ENCODE measurements at regions not wholly inside any gene's neighbourhood (a gene's known extent, or its start where the extent isn't known, plus 50 kb on each side); places are given as distances from the start of the nearest gene placed in this dataset.

DNA sequence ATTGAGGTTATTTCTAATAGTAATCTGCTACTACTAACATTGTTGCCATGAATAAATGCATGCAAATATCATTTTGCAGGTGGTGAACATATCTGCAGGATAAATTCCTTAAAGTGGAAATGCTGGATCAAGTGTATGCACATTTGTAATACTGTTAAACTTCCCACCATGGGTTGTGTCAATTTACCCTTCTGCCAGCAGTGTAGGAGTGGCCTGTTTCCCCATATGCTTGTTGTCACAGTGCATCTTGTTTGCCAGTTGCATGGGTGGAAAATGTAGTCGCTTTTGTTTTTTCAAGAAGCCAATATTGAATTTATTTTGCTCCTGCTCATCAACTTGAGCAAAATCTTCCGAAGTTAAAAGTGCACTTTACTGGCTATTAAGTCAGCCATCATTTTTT lies 139.0 kb upstream of the ACKR3 start:
- H4K20me1 ChIP-seq (ENCODE audit: control insufficient read depth, insufficient read depth, low read length, poor library complexity, severe bottlenecking), result no peaks in the 10 kb centered on the region
- Mint-ChIP-seq H3K4me3 (no peak overlapping the region), H3K27ac (no peak overlapping the region), H3K4me1 (no peaks in the 10 kb centered on the region), H3K9me3 (ENCODE audit: insufficient read depth) (peaks cover 3% of the 10 kb centered on the region), H3K27me3 (peaks cover 15% of the 10 kb centered on the region)
- no peaks in the 10 kb centered on the region for H3K4me1 ChIP-seq (ENCODE audit: control insufficient read depth in 2 of 2, insufficient read depth in 2 of 2, low read length in 2 of 2)
- intact Hi-C loops (cut with micrococcal nuclease), result no loop called here
- H3K27ac ChIP-seq (ENCODE audit: low read length in 2 of 2), result no peak overlapping the region
- WGBS (ENCODE audit: insufficient coverage), result 94% methylated on average over 2 of the region's 2 CpGs
- ATAC-seq (ENCODE audit: low read depth) (no peak), DNase-seq (no peak)
- TF ChIP-seq EZH2 (IDR thresholded peaks at IDR 0.05; ENCODE audit: borderline replicate concordance, insufficient read depth, low read depth, low read length, poor library complexity, severe bottlenecking), result no peak
- TF ChIP-seq, protein P1, sequence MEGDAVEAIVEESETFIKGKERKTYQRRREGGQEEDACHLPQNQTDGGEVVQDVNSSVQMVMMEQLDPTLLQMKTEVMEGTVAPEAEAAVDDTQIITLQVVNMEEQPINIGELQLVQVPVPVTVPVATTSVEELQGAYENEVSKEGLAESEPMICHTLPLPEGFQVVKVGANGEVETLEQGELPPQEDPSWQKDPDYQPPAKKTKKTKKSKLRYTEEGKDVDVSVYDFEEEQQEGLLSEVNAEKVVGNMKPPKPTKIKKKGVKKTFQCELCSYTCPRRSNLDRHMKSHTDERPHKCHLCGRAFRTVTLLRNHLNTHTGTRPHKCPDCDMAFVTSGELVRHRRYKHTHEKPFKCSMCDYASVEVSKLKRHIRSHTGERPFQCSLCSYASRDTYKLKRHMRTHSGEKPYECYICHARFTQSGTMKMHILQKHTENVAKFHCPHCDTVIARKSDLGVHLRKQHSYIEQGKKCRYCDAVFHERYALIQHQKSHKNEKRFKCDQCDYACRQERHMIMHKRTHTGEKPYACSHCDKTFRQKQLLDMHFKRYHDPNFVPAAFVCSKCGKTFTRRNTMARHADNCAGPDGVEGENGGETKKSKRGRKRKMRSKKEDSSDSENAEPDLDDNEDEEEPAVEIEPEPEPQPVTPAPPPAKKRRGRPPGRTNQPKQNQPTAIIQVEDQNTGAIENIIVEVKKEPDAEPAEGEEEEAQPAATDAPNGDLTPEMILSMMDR (IDR thresholded peaks at IDR 0.05), result no peak
- no peak overlapping the region for H3K4me3 ChIP-seq (ENCODE audit: control extremely low read depth in 1 of 5, extremely low read depth in 1 of 5, insufficient read depth in 1 of 5, low read depth in 2 of 5, low read length in 4 of 5)
- CTCF ChIA-PET, result no interaction called here
- H3K36me3 ChIP-seq (replicated peaks in 1 of 2; ENCODE audit: control extremely low read depth in 1 of 2, control insufficient read depth in 1 of 2, extremely low read depth in 1 of 2, insufficient read depth in 2 of 2, low read length in 1 of 2), result no peaks in the 10 kb centered on the region
- no peak overlapping the region for H3K4me2 ChIP-seq (replicated peaks; ENCODE audit: low read depth, low read length, poor library complexity, severe bottlenecking)
- POLR2A ChIA-PET, result no interaction called here
- H3K9ac ChIP-seq (ENCODE audit: low read length), result no peak overlapping the region
- H3K79me2 ChIP-seq (ENCODE audit: control insufficient read depth, insufficient read depth, low read length), result no peaks in the 10 kb centered on the region
- peaks cover 0 to 7% (median 0%) of the 10 kb centered on the region in 4 experiments for H3K27me3 ChIP-seq (replicated peaks in 1 of 4; ENCODE audit: control extremely low read depth in 1 of 4, control insufficient read depth in 3 of 4, insufficient read depth in 4 of 4, low read length in 3 of 4)
- H2AFZ ChIP-seq (ENCODE audit: insufficient read depth, low read depth, low read length, poor library complexity, severe bottlenecking), result no peak overlapping the region
- H3K9me3 ChIP-seq (ENCODE audit: control extremely low read depth in 1 of 3, control insufficient read depth in 2 of 3, insufficient read depth in 1 of 3, low read length in 2 of 3), result peaks cover 0 to 10% (median 1%) of the 10 kb centered on the region in 3 donors

GRCh38 chr2:236434593-236434992 lies 135.0 kb upstream of the ACKR3 start:
- Mint-ChIP-seq H3K9me3 (ENCODE audit: insufficient read depth) (peaks cover 3% of the 10 kb centered on the region), H3K27me3 (peaks cover 11% of the 10 kb centered on the region), H3K4me3 (no peak overlapping the region), H3K4me1 (no peaks in the 10 kb centered on the region), H3K27ac (no peak overlapping the region)
- DNase-seq (no peak), ATAC-seq (ENCODE audit: low read depth) (no peak)
- peaks cover 0 to under 1% (median 0%) of the 10 kb centered on the region in 4 experiments for H3K27me3 ChIP-seq (replicated peaks in 1 of 4; ENCODE audit: control extremely low read depth in 1 of 4, control insufficient read depth in 3 of 4, insufficient read depth in 4 of 4, low read length in 3 of 4)
- intact Hi-C loops (cut with micrococcal nuclease), result no loop called here
- no peak overlapping the region for H3K4me3 ChIP-seq (ENCODE audit: control extremely low read depth in 1 of 5, extremely low read depth in 1 of 5, insufficient read depth in 1 of 5, low read depth in 2 of 5, low read length in 4 of 5)
- no peak overlapping the region for H3K27ac ChIP-seq (ENCODE audit: low read length in 2 of 2)
- POLR2A ChIA-PET, result no interaction called here
- H3K4me2 ChIP-seq (replicated peaks; ENCODE audit: low read depth, low read length, poor library complexity, severe bottlenecking), result no peak overlapping the region
- WGBS (ENCODE audit: insufficient coverage), result no CpG with 5 or more reads among the region's 3 CpGs
- peaks cover 0 to 4% (median 0%) of the 10 kb centered on the region in 3 donors for H3K9me3 ChIP-seq (ENCODE audit: control extremely low read depth in 1 of 3, control insufficient read depth in 2 of 3, insufficient read depth in 1 of 3, low read length in 2 of 3)
- H4K20me1 ChIP-seq (ENCODE audit: control insufficient read depth, insufficient read depth, low read length, poor library complexity, severe bottlenecking), result no peaks in the 10 kb centered on the region
- H3K4me1 ChIP-seq (ENCODE audit: control insufficient read depth in 2 of 2, insufficient read depth in 2 of 2, low read length in 2 of 2), result no peaks in the 10 kb centered on the region
- no peak overlapping the region for H3K9ac ChIP-seq (ENCODE audit: low read length)
- no peaks in the 10 kb centered on the region for H3K79me2 ChIP-seq (ENCODE audit: control insufficient read depth, insufficient read depth, low read length)
- no peak for TF ChIP-seq EZH2 (IDR thresholded peaks at IDR 0.05; ENCODE audit: borderline replicate concordance, insufficient read depth, low read depth, low read length, poor library complexity, severe bottlenecking)
- TF ChIP-seq, protein P1 (IDR thresholded peaks at IDR 0.05), result no peak
- CTCF ChIA-PET, result no interaction called here
- no peaks in the 10 kb centered on the region for H3K36me3 ChIP-seq (replicated peaks in 1 of 2; ENCODE audit: control extremely low read depth in 1 of 2, control insufficient read depth in 1 of 2, extremely low read depth in 1 of 2, insufficient read depth in 2 of 2, low read length in 1 of 2)
- no peak overlapping the region for H2AFZ ChIP-seq (ENCODE audit: insufficient read depth, low read depth, low read length, poor library complexity, severe bottlenecking)

Data from B cell (primary cell).